Stromal cell of bone marrow (primary cell): ENCODE measurements at regions not wholly inside any gene's neighbourhood (a gene's known extent, or its start where the extent isn't known, plus 50 kb on each side); places are given as distances from the start of the nearest gene placed in this dataset.
A peak's percentile ranks its signal among the peaks of the same experiment; 100 is the strongest.
"Not testable (repeated sequence)": the region's sequence is repeated elsewhere in the genome, so short reads cannot be mapped to it uniquely, and the experiment has no call there.

Experiments
- DNase-seq: peaks from one replicate; pipeline ENCODE4 v3.0.0-alpha.2; 2012; ENCODE audit warnings: low read depth

DNA sequence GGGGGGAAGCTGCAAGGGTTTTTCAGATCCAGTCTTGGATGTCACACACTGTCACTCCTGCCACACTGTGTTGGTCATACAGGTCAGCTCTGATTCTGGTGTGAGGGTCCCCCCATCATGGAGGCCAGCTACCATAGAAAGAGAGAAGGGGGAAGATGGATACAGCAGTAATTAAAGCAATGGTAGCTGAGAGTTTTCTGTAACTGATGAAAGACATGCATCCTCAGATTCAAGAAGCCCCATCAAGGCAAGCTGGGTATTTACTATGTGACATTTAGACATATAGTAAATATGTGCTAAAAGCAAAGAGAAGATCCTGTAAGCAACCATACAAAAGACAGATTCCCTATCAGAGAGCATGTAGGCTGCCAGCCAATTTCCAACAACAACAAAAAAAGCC, 110.9 kb upstream of the COL5A1 start:
- no peak for DNase-seq

DNA sequence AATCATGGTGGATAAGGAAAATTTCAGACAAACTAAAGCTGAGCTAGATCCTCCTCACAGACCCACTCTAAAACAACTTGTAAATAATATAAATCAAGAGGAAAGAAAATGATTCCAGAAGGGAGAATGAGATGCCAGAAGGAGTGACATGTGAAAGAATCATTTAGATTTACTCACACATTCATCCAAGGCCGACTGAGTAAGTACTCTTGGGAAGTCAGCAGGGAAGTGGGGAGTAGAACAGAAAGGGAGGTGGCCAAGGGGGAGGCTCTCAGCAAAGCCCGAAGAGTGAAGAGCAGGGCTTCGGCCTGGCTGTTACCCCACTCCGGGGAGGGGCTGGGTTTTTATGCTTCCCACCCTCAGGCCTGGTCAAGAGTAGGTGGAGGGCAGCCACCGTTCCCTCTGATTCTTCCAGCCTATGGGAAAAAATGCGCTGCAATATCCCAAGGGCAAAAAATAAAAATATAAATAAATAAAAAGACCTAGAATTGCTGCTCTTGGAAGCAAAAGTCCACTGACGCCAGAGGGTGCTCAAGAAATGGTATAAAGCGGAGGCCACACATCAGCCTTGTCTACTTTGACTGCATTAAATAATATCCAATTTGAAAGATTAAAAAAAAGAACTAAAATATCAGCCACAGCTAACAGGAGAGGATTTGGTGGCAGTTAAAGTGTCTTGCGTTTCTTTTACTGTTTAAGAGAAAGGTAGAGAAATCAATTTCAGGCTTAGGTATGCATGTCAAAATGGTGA, 110.2 kb upstream of the COL5A1 start:
- peak; percentile 48 for DNase-seq

- no peak for DNase-seq
Measured at GRCh38 chr9:134532084-134532483, 109.5 kb upstream of the COL5A1 start.

DNA sequence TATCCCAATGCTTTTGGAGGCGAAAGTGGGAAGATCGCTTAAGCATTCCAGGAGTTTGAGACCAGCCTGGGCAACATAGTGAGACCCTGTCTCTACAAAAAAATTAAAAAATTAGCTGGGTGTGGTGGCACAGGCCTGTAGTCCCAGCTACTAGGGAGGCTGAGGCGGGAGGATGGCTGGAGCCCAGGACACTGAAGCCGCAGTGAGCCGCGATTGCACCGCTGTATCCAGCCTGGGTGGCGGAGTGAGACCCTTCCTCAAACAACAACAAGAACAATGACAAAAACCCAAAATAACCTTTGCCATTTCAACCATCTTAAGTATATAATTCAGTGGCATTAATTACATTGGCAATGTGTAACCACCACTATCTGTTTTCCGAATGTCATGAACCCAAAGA, 108.9 kb upstream of the COL5A1 start:
- DNase-seq = not testable (repeated sequence)

- DNase-seq = no peak
Measured at GRCh38 chr9:134533850-134534588, 107.6 kb upstream of the COL5A1 start.

- no peak for DNase-seq
Measured at GRCh38 chr9:134534661-134535080, 106.9 kb upstream of the COL5A1 start.

GRCh38 chr9:134535171-134535570, 106.4 kb upstream of the COL5A1 start:
- DNase-seq = no peak

DNA sequence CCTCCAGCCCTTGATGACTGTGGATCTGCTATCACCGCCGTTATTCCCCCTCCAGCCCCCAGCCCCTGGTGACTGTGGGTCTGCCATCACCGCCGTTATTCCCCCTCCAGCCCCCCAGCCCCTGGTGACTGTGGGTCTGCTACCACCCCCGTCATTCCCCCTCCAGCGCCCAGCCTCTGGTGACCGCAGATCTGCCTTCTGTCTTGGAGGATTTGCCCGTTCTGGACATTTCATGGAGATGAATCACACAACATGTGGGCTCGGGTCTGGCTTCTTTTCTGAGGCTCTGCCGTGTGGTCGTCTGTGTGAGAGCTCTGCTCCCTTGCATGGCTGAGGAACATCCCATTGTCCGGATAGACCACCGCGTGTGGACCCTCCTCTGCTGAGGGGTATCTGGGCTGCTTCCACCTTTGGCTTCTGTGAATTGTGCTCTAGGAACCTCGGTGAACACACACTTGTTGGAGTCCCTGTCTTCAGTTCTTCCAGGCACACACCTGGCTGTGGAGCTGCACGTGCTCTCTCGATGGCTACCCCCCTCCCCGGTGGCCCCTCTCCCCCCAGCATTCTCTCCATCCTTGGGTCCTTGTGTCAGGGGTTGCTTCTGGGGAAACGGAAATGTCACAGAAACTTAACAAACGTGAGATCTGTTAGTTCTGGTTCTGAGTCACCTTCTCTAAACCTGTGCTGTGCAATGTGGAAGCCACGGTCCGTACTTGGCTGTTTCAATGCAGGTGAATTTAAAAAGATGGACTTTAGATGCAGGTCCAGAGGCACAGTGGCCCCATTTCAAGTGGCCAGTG, 105.3 kb upstream of the COL5A1 start:
- peak; percentile 55 for DNase-seq

- DNase-seq = no peak
Measured at GRCh38 chr9:134536931-134537330, 104.7 kb upstream of the COL5A1 start.

- DNase-seq = no peak
Measured at GRCh38 chr9:134537951-134538641, 103.5 kb upstream of the COL5A1 start.

DNA sequence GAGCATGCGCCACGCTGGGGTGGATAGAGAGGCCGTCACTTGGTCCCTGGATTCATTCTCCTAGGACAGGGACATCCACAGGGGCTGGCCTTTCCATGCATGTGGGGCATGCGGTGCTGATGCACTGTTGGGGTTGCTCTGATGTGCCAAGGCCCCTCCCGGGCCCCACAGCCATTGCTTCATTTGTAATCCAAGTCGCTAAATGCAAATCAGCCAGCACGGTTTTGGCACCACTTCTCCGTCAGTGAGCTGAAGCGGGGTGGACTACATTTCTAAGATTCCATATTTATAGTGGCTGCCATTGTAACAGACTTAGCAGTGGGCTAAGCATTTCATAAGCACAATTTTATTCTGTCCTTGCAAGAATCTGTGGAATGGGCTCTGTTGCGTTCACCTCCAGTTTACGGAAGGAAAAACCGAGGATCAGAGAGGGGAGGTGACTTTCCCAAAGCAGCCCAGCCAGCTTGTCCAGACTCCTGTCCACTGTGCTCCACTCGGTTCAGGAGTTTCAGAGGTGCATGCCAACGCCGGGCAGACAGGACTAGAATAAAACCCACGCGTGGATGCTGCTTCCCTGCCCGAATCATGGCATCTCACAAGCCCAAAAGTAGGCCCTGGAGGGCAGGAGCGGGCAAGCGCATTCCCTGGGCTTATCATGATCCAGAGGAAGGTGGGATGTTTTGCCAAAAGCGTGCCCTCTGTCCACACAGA, 102.6 kb upstream of the COL5A1 start:
- DNase-seq = no peak

GRCh38 chr9:134539586-134540194, 101.9 kb upstream of the COL5A1 start:
- no peak for DNase-seq

DNA sequence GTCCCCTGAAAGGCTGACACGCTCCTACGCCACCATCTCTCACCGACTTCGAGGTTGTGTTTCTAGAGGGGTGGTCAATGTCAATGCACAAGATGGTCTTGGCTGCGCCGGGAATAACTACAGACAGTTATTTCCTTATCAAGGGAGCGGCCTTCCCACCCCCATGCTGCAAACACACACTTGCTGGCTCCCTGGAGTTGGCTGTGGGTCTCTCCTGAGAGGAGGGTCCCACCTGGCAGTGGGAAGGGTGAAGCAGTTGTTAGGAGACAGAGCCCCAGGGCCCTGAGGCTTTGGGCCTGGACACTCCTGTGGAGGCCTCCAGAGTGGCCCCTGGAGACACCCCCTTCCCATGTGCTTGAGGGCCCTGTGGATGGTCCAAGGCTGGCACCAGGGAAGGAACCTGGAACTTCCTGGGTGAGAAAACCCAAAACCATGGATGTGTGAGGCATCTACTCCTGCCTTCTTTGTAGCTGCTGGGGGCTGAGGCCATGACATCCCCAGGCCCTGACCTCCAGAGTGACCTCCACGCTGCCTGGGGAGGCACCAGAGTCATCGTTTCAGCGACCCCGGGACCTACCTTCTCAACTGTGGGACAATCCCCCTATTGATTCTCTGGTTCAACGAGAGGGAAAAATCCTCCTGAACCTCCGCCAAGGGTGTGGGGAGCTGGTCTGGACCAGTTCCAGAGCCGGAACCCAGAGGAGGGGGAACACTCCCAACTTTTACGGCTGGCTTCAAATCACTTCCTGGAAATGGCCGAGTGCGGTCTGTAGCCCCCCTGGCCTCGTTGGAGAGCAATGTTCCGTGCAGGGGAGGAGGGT, 101.1 kb upstream of the COL5A1 start:
- DNase-seq = no peak

DNA sequence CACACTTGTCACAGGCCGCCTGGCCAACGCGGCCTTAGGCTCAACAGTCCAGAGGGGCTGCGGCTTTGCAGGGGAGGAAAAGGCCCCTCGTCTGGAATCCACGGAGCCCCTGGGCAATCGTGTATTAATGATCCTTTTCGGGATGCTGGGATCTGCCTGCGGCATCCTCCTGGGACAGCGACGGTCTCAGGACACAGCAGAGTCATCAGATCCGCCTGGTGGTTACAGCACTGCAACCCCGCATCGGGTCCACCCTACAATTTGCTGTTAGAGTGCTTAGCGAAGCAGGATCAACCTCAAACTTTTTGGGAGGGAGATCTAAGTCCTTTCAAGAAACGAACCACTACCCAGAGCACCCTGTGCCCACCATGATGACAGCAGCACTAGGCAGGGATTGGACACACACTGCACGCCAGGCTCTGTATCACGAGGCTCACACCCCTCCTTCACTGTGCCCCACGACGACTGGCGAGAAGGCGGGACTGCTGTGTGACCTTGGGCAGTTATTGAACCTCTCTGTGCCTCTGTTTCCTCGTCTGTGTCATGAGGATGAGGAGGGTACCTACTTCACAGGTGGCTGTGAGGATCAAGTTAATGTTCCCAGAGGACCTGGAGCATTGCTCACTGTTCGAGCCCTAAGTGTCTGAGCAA, 100.4 kb upstream of the COL5A1 start:
- no peak for DNase-seq

GRCh38 chr9:134544388-134545214, 97.0 kb upstream of the COL5A1 start:
- no peak for DNase-seq

GRCh38 chr9:134545215-134545542, 96.4 kb upstream of the COL5A1 start:
- no peak for DNase-seq

GRCh38 chr9:134545543-134546245, 95.9 kb upstream of the COL5A1 start:
- peak; percentile 65 for DNase-seq

- no peak for DNase-seq
Measured at GRCh38 chr9:134546246-134546731, 95.3 kb upstream of the COL5A1 start.
